GM21619 (cell line): ENCODE measurements at regions not wholly inside any gene's neighbourhood (a gene's known extent, or its start where the extent isn't known, plus 50 kb on each side); places are given as distances from the start of the nearest gene placed in this dataset.
"Not testable (repeated sequence)": the region's sequence is repeated elsewhere in the genome, so short reads cannot be mapped to it uniquely, and the experiment has no call there.

ENCODE experiments used
- ATAC-seq: cut with Tn5 transposase; IDR thresholded peaks from one replicate; pipeline ENCODE4 v1.9.1; 2021; ENCODE audit not compliant: unreplicated experiment

- no peak for ATAC-seq
Measured at GRCh38 chrX:112577146-112577545, 102.6 kb downstream of the LHFPL1 start.

- peak; percentile 66 for ATAC-seq
Measured at GRCh38 chrX:112571388-112571787, 108.3 kb downstream of the LHFPL1 start.

GRCh38 chrX:112555831-112556230, 123.9 kb downstream of the LHFPL1 start:
- ATAC-seq: no peak

GRCh38 chrX:112545051-112545450, 134.7 kb downstream of the LHFPL1 start:
- ATAC-seq: no peak

- ATAC-seq: no peak
Measured at GRCh38 chrX:112536544-112536943, 143.2 kb downstream of the LHFPL1 start.

- no peak for ATAC-seq
Measured at GRCh38 chrX:112527903-112528302, 151.8 kb downstream of the LHFPL1 start.

- ATAC-seq: no peak
Measured at GRCh38 chrX:112521676-112522075, 158.1 kb downstream of the LHFPL1 start.

GRCh38 chrX:112520124-112520523, 159.6 kb downstream of the LHFPL1 start:
- no peak for ATAC-seq

- no peak for ATAC-seq
Measured at GRCh38 chrX:112513154-112513553, 166.6 kb downstream of the LHFPL1 start.

- ATAC-seq: no peak
Measured at GRCh38 chrX:112512509-112512908, 167.2 kb downstream of the LHFPL1 start.

GRCh38 chrX:112510629-112511028, 169.1 kb downstream of the LHFPL1 start:
- no peak for ATAC-seq

- ATAC-seq: no peak
Measured at GRCh38 chrX:112477653-112478052, 202.1 kb downstream of the LHFPL1 start.

GRCh38 chrX:112473654-112474053, 206.1 kb downstream of the LHFPL1 start:
- ATAC-seq: no peak

- ATAC-seq: no peak
Measured at GRCh38 chrX:112470551-112470950, 209.2 kb downstream of the LHFPL1 start.

- not testable (repeated sequence) for ATAC-seq
Measured at GRCh38 chrX:112461949-112462450, 217.7 kb downstream of the LHFPL1 start.

- no peak for ATAC-seq
Measured at GRCh38 chrX:112457788-112458187, 221.9 kb downstream of the LHFPL1 start.

- no peak for ATAC-seq
Measured at GRCh38 chrX:112450810-112451209, 228.9 kb downstream of the LHFPL1 start.

- no peak for ATAC-seq
Measured at GRCh38 chrX:112440277-112440676, 239.5 kb downstream of the LHFPL1 start.

- ATAC-seq: no peak
Measured at GRCh38 chrX:112424166-112424565, 255.6 kb downstream of the LHFPL1 start.

- no peak for ATAC-seq
Measured at GRCh38 chrX:112391313-112391712, 288.4 kb downstream of the LHFPL1 start.

- ATAC-seq: not testable (repeated sequence)
Measured at GRCh38 chrX:112381649-112382298, 298.0 kb downstream of the LHFPL1 start.

GRCh38 chrX:112380541-112381278, 298.1 kb upstream of the TRPC5 start:
- ATAC-seq: no peak
